ENCODE measurements at regions not wholly inside any gene's neighbourhood (a gene's known extent, or its start where the extent isn't known, plus 50 kb on each side); places are given as distances from the start of the nearest gene placed in this dataset.

DNA sequence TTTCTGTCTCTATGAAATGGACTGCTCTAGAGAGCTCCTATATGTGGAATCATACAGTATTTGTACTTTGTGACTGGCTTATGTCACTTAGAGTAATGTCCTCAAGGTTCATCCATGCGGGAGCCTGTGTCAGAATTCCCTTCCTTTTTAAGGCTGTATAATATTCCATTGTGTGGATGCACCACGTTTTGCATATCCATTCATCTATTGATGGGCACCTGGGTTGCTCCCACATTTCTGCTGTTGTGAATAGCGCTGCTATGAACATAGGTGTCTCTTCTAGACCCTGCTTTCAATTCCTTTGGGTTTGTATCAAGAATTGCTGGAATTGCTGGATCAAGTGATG lies 155.4 kb downstream of the BMP7 start:
- no peak for DNase-seq

DNA sequence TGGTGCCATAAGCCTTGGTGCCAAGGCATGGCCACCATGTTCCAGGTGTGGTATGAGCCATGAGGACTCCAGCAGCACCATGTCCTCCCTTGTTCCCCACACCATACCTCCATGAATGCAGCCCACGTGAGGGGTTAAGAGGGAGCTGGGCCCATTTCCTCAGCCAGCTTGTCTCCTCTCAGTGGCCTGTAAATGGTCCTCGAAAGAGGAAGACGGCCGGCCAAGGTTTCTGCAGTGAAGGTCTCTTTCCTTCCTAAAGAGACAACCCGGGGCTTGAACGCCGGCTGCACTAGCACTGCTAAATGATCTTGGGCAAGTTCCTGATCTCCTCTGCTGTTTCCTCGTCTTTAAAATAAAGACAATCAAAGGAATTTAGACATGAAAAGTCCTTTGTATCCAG lies 154.0 kb downstream of the BMP7 start:
- DNase-seq: no peak

DNA sequence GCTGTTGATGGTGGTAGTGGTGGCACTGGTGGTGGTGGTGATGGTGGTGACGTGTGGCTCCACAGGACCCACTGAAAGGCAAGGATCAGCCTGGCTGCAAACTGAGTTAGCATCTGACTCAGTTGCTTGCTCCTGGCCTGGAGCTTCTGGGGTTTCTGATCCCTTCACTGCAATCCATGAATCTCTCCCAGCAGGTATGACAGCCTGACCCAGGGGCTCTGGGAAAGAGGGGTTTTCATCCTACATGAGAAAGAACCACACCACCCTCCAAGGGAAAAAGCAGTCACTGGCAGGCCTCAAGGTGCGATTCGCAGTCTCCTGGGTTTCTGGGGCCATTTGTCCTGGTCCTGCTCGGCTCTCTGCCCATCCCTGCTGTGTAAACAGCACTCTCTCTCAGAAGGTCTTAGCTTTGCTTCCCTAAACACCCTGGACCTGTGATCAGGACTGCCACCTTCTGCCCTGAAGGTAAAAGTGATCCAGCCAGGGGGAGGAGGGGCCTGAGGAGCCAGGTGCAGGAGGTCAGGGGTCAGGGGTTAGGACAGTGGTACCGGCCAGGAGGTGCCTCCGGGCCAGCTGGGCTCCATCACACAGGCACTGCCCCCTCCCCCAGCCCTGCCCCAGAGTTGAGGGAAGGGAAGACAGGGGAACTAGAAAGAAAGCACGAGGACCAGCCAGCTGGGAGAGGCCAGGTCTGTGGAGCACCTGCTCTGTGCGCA lies 152.0 kb downstream of the BMP7 start:
- DNase-seq: no peak

DNA sequence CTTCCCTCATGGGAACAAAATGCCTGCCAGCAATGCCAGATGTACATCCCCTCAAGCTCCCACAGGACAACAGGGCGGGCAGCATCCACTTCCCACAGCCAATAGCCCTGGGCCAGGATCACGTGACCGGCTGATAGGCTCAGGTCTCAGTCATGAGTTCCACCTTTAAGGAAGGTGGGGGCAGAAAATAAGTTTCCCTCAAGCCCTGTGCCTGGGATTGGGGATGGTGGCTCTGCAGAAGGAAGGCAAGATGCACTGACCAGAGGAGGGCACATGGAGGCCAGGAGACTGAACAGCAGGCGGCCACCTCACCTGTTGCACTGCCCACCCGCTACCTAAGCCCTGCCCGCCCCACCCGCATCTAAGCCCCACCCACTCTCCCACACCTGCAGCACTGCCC lies 149.1 kb downstream of the BMP7 start:
- no peak for DNase-seq

DNA sequence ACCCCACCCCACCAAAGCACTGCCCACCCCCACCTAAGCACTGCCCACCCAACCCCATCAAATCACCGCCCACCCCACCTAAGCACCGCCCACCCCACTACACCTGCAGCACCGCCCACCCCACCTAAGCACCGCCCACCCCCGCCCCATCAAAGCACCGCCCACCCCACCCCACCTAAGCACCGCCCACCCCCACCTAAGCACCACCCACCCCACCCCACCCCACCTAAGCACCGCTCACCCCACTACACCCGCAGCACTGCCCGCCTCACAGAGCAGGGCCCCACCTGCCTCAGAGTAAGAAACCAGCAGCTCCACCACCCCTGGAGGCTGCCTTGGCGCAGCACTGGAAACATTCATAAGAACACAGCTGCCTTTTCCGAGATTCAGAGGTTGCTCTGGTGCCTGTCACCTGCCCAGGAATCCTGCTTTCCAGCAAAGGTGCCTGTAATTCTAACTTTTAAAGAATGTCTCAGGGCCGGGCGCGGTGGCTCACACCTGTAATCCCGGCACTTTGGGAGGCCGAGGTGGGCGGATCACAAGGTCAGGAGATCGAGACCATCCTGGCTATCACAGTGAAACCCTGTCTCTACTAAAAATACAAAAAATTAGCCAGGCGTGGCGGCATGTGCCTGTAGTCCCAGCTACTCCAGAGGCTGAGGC lies 148.2 kb downstream of the BMP7 start:
- DNase-seq: no peak
